ENCODE measurements at regions not wholly inside any gene's neighbourhood (a gene's known extent, or its start where the extent isn't known, plus 50 kb on each side); places are given as distances from the start of the nearest gene placed in this dataset.

GRCh38 chr12:116465407-116465806, 93.8 kb upstream of the MAP1LC3B2 start:
- Histone ChIP-seq H3K9me3 (ENCODE audit: control insufficient read depth in 3 of 3, low read length in 3 of 3) (no peaks in the 10 kb centered on the region), H3K27ac (ENCODE audit: low read depth, low read length) (no peak overlapping the region), H3K27me3 (ENCODE audit: control insufficient read depth in 3 of 3, insufficient read depth in 3 of 3, low read length in 3 of 3) (no peaks in the 10 kb centered on the region), H3K4me3 (ENCODE audit: low read length in 3 of 3) (no peak overlapping the region), H3K36me3 (ENCODE audit: control insufficient read depth in 3 of 3, insufficient read depth in 3 of 3, low read length in 3 of 3) (no peaks in the 10 kb centered on the region), H3K9ac (ENCODE audit: low read depth in 1 of 3, low read length in 3 of 3) (no peak overlapping the region), H3K4me1 (ENCODE audit: control insufficient read depth in 3 of 3, insufficient read depth in 3 of 3, low read length in 3 of 3) (no peaks in the 10 kb centered on the region)

DNA sequence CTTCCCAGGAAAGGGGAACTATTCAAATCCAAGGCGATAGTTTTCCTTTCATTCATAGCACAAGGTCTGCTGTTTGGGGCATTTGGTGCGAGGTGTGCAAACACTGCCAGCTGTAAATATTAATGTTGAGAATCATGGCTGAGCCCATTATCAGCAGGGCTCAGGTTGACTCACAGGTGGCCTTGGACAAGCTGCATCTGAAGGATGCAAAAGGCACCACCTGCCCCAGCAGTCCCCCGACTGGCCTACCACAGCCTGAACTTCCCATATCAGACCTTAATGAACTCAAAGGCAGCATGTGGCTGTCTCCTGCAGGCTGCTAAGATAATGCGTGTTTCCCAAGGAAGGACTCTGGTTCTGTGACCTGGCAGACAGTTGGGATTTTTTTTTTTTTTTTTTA, 93.3 kb upstream of the MAP1LC3B2 start:
- no peak overlapping the region for H3K4me3 ChIP-seq (ENCODE audit: low read length in 3 of 3)
- no peaks in the 10 kb centered on the region for H3K4me1 ChIP-seq (ENCODE audit: control insufficient read depth in 3 of 3, insufficient read depth in 3 of 3, low read length in 3 of 3)
- H3K9me3 ChIP-seq (ENCODE audit: control insufficient read depth in 3 of 3, low read length in 3 of 3) = no peaks in the 10 kb centered on the region
- H3K27ac ChIP-seq (ENCODE audit: low read depth, low read length) = no peak overlapping the region
- no peak overlapping the region for H3K9ac ChIP-seq (ENCODE audit: low read depth in 1 of 3, low read length in 3 of 3)
- H3K27me3 ChIP-seq (ENCODE audit: control insufficient read depth in 3 of 3, insufficient read depth in 3 of 3, low read length in 3 of 3) = no peaks in the 10 kb centered on the region
- no peaks in the 10 kb centered on the region for H3K36me3 ChIP-seq (ENCODE audit: control insufficient read depth in 3 of 3, insufficient read depth in 3 of 3, low read length in 3 of 3)

DNA sequence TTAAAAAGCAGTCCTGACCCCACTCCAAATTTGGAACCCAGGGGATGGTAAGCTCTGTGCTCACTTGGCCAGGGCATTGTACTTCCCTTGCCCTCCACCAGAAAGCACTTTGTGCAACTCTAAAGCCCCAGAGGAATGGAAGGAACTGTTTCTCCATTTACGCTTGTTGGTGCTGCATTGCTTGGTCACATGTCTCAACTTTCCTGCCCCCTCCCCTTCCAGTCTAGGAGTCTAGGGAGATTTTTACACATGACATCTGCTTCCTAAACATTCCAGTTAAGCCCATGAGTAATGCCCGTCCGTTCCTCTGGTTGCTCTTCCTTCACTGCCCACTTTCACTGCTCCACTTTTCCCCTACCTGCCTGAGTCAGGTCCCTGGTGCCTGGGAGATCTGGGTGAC, 92.6 kb upstream of the MAP1LC3B2 start:
- no peak overlapping the region for H3K4me3 ChIP-seq (ENCODE audit: low read length in 3 of 3)
- no peaks in the 10 kb centered on the region for H3K9me3 ChIP-seq (ENCODE audit: control insufficient read depth in 3 of 3, low read length in 3 of 3)
- no peaks in the 10 kb centered on the region for H3K27me3 ChIP-seq (ENCODE audit: control insufficient read depth in 3 of 3, insufficient read depth in 3 of 3, low read length in 3 of 3)
- H3K36me3 ChIP-seq (ENCODE audit: control insufficient read depth in 3 of 3, insufficient read depth in 3 of 3, low read length in 3 of 3) = no peaks in the 10 kb centered on the region
- H3K9ac ChIP-seq (ENCODE audit: low read depth in 1 of 3, low read length in 3 of 3) = no peak overlapping the region
- H3K27ac ChIP-seq (ENCODE audit: low read depth, low read length) = no peak overlapping the region
- no peaks in the 10 kb centered on the region for H3K4me1 ChIP-seq (ENCODE audit: control insufficient read depth in 3 of 3, insufficient read depth in 3 of 3, low read length in 3 of 3)

DNA sequence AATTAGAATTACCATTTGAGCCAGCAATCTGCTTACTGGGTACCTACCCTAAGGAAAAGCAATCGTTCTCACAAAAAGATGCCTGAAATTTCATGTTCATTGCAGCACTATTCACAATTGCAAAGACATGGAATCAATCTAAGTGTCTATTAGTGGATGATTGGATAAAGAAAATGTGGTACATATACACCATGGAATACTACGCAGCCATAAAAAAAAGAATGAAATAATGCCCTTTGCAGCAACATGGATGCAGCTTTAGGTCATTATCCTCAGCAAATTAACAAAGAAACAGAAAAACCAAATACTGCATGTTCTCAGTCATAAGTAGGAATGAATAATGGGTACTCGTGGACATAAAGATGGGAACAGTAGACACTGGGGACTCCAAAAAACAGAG, 89.8 kb upstream of the MAP1LC3B2 start:
- H3K9ac ChIP-seq (ENCODE audit: low read depth in 1 of 3, low read length in 3 of 3) = no peak overlapping the region
- no peaks in the 10 kb centered on the region for H3K36me3 ChIP-seq (ENCODE audit: control insufficient read depth in 3 of 3, insufficient read depth in 3 of 3, low read length in 3 of 3)
- H3K9me3 ChIP-seq (ENCODE audit: control insufficient read depth in 3 of 3, low read length in 3 of 3) = peaks cover 0 to 2% (median 0%) of the 10 kb centered on the region in 3 donors
- no peaks in the 10 kb centered on the region for H3K4me1 ChIP-seq (ENCODE audit: control insufficient read depth in 3 of 3, insufficient read depth in 3 of 3, low read length in 3 of 3)
- no peaks in the 10 kb centered on the region for H3K27me3 ChIP-seq (ENCODE audit: control insufficient read depth in 3 of 3, insufficient read depth in 3 of 3, low read length in 3 of 3)
- no peak overlapping the region for H3K27ac ChIP-seq (ENCODE audit: low read depth, low read length)
- H3K4me3 ChIP-seq (ENCODE audit: low read length in 3 of 3) = no peak overlapping the region

GRCh38 chr12:116471544-116471943, 87.6 kb upstream of the MAP1LC3B2 start:
- Histone ChIP-seq H3K27ac (ENCODE audit: low read depth, low read length) (no peak overlapping the region), H3K4me1 (ENCODE audit: control insufficient read depth in 3 of 3, insufficient read depth in 3 of 3, low read length in 3 of 3) (no peaks in the 10 kb centered on the region), H3K36me3 (ENCODE audit: control insufficient read depth in 3 of 3, insufficient read depth in 3 of 3, low read length in 3 of 3) (no peaks in the 10 kb centered on the region), H3K27me3 (ENCODE audit: control insufficient read depth in 3 of 3, insufficient read depth in 3 of 3, low read length in 3 of 3) (no peaks in the 10 kb centered on the region), H3K9me3 (ENCODE audit: control insufficient read depth in 3 of 3, low read length in 3 of 3) (peaks cover 0 to 2% (median 0%) of the 10 kb centered on the region in 3 donors), H3K4me3 (ENCODE audit: low read length in 3 of 3) (no peak overlapping the region), H3K9ac (ENCODE audit: low read depth in 1 of 3, low read length in 3 of 3) (no peak overlapping the region)

DNA sequence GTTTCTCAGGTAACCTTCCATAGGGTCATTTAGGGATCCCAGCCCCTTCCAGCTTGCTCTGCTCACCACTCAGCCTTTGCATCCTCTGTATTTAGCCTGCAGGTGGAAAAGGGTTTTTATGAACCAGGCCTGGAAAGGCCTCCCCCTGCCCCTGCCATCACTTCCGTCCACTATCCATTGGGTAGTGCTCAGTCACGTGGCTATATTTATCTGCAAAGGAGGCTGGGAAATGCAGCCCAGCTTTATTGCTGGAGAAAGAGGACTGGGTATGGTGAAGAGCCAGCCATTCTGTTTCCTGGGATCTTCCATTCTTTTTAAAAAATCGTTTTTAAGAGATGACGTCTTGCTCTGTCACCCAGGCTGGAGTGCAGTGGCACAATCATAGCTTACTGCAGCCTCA, 87.0 kb upstream of the MAP1LC3B2 start:
- H3K27me3 ChIP-seq (ENCODE audit: control insufficient read depth in 3 of 3, insufficient read depth in 3 of 3, low read length in 3 of 3) = no peaks in the 10 kb centered on the region
- no peaks in the 10 kb centered on the region for H3K4me1 ChIP-seq (ENCODE audit: control insufficient read depth in 3 of 3, insufficient read depth in 3 of 3, low read length in 3 of 3)
- no peak overlapping the region for H3K4me3 ChIP-seq (ENCODE audit: low read length in 3 of 3)
- no peak overlapping the region for H3K9ac ChIP-seq (ENCODE audit: low read depth in 1 of 3, low read length in 3 of 3)
- H3K27ac ChIP-seq (ENCODE audit: low read depth, low read length) = no peak overlapping the region
- H3K9me3 ChIP-seq (ENCODE audit: control insufficient read depth in 3 of 3, low read length in 3 of 3) = peaks cover 0 to 5% (median 0%) of the 10 kb centered on the region in 3 donors
- no peaks in the 10 kb centered on the region for H3K36me3 ChIP-seq (ENCODE audit: control insufficient read depth in 3 of 3, insufficient read depth in 3 of 3, low read length in 3 of 3)

DNA sequence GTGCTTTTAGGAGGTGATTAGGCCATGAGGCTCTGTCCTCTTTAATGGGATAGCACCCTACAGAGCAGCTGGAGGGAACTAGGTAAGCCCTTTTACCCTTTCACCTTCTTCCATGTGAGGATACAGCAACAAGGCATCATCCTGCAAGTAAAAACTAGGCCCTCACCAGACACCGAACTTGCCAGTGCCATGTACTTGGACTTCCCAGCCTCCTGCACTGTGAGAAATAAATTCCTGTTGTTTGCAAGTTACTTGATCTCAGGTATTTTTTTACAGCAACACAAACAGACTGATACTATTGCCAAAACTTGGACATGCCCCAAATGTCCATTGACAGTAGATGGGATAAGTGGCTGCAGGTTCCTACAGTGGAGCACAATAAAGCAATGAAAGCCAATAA, 85.8 kb upstream of the MAP1LC3B2 start:
- H3K4me1 ChIP-seq (ENCODE audit: control insufficient read depth in 3 of 3, insufficient read depth in 3 of 3, low read length in 3 of 3) = no peaks in the 10 kb centered on the region
- H3K27me3 ChIP-seq (ENCODE audit: control insufficient read depth in 3 of 3, insufficient read depth in 3 of 3, low read length in 3 of 3) = no peaks in the 10 kb centered on the region
- no peaks in the 10 kb centered on the region for H3K36me3 ChIP-seq (ENCODE audit: control insufficient read depth in 3 of 3, insufficient read depth in 3 of 3, low read length in 3 of 3)
- H3K4me3 ChIP-seq (ENCODE audit: low read length in 3 of 3) = no peak overlapping the region
- peaks cover 0 to 5% (median 0%) of the 10 kb centered on the region in 3 donors for H3K9me3 ChIP-seq (ENCODE audit: control insufficient read depth in 3 of 3, low read length in 3 of 3)
- no peak overlapping the region for H3K27ac ChIP-seq (ENCODE audit: low read depth, low read length)
- no peak overlapping the region for H3K9ac ChIP-seq (ENCODE audit: low read depth in 1 of 3, low read length in 3 of 3)

DNA sequence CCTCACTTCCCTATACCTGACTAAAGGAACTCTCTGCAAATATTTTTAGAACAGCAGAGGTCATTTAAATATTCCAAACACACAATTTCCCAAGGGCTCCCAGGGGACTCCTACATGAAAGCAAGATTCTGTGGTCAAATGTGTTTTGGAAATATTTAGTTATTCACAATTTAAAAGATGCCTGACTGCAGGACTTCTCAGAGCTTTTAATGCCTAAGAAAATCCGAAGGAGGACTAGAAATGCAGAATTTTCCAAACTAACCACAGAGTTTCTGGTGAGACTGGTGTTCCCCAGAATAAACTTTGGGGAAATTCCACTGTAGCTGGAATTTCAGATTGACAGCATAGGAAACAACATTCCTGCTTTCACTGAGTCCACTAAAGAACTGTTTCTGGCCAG, 84.8 kb upstream of the MAP1LC3B2 start:
- no peaks in the 10 kb centered on the region for H3K4me1 ChIP-seq (ENCODE audit: control insufficient read depth in 3 of 3, insufficient read depth in 3 of 3, low read length in 3 of 3)
- H3K9me3 ChIP-seq (ENCODE audit: control insufficient read depth in 3 of 3, low read length in 3 of 3) = peaks cover 0 to 5% (median 0%) of the 10 kb centered on the region in 3 donors
- no peak overlapping the region for H3K9ac ChIP-seq (ENCODE audit: low read depth in 1 of 3, low read length in 3 of 3)
- H3K27ac ChIP-seq (ENCODE audit: low read depth, low read length) = no peak overlapping the region
- H3K36me3 ChIP-seq (ENCODE audit: control insufficient read depth in 3 of 3, insufficient read depth in 3 of 3, low read length in 3 of 3) = no peaks in the 10 kb centered on the region
- no peak overlapping the region for H3K4me3 ChIP-seq (ENCODE audit: low read length in 3 of 3)
- H3K27me3 ChIP-seq (ENCODE audit: control insufficient read depth in 3 of 3, insufficient read depth in 3 of 3, low read length in 3 of 3) = no peaks in the 10 kb centered on the region

DNA sequence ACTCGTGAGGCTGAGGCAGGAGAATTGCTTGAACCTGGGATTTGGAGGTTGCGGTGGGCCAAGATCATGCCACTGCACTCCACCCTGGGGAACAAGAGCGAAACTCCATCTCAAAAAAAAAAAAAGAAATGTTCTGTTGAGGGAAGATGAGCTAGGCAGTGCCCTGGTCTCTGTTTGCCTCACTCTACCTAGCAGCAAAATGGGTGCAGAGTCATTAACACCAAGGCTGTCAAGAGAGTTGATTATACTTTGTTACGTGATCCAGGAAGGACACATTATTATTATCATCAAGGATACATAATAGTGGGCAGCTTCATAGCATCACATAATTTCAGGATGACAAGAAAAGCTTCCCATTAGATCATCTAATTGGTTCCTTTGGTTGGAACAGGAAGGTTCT, 84.3 kb upstream of the MAP1LC3B2 start:
- Histone ChIP-seq H3K9me3 (ENCODE audit: control insufficient read depth in 3 of 3, low read length in 3 of 3) (peaks cover 0 to 5% (median 0%) of the 10 kb centered on the region in 3 donors), H3K9ac (ENCODE audit: low read depth in 1 of 3, low read length in 3 of 3) (no peak overlapping the region), H3K36me3 (ENCODE audit: control insufficient read depth in 3 of 3, insufficient read depth in 3 of 3, low read length in 3 of 3) (no peaks in the 10 kb centered on the region), H3K27ac (ENCODE audit: low read depth, low read length) (no peak overlapping the region), H3K4me3 (ENCODE audit: low read length in 3 of 3) (no peak overlapping the region), H3K4me1 (ENCODE audit: control insufficient read depth in 3 of 3, insufficient read depth in 3 of 3, low read length in 3 of 3) (no peaks in the 10 kb centered on the region), H3K27me3 (ENCODE audit: control insufficient read depth in 3 of 3, insufficient read depth in 3 of 3, low read length in 3 of 3) (no peaks in the 10 kb centered on the region)

DNA sequence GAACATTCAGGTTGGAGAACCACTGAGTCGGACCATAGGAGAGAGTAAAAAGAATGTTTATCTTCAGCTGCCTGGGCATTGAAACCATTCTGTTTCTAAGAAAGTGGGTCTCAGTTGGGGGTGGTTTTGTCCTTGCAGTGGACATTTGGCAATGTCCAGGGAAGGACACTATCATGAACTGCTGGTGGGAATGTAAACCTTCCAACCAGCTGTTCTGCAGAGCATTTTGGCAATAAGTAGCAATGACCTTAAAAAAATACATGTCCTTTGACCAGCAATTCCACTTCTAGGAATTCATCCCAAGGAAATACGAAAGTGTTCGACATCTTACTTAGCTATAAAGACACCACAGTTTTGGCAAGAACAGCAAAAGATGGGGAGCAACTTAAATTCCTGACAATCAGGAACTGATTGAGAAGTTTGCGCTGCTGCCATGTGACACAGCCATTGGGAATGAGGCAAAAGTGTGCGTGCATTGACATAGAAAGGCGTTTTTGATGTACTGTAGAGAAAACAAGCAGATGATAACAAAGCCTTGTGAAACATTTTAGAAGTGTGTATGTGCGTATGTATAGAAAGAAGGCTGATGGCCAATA, 82.9 kb upstream of the MAP1LC3B2 start:
- H3K9ac ChIP-seq (ENCODE audit: low read depth in 1 of 3, low read length in 3 of 3) = no peak overlapping the region
- no peaks in the 10 kb centered on the region for H3K36me3 ChIP-seq (ENCODE audit: control insufficient read depth in 3 of 3, insufficient read depth in 3 of 3, low read length in 3 of 3)

More for the DNA sequence above, 82.9 kb upstream of the MAP1LC3B2 start:
- H3K27ac ChIP-seq (ENCODE audit: low read depth, low read length) = no peak overlapping the region
- peaks cover 0 to 5% (median 0%) of the 10 kb centered on the region in 3 donors for H3K9me3 ChIP-seq (ENCODE audit: control insufficient read depth in 3 of 3, low read length in 3 of 3)
- H3K4me1 ChIP-seq (ENCODE audit: control insufficient read depth in 3 of 3, insufficient read depth in 3 of 3, low read length in 3 of 3) = no peaks in the 10 kb centered on the region
- no peak overlapping the region for H3K4me3 ChIP-seq (ENCODE audit: low read length in 3 of 3)
- H3K27me3 ChIP-seq (ENCODE audit: control insufficient read depth in 3 of 3, insufficient read depth in 3 of 3, low read length in 3 of 3) = no peaks in the 10 kb centered on the region

All from skeletal muscle tissue (tissue), 3 donors.